Cardiac muscle cell (in vitro differentiated cells and primary cell): ENCODE measurements at regions not wholly inside any gene's neighbourhood (a gene's known extent, or its start where the extent isn't known, plus 50 kb on each side); places are given as distances from the start of the nearest gene placed in this dataset.

Experiments
- DNase-seq, 2 donors: peaks; one replicate each; pipeline versions ENCODE4 v3.0.0 to v3.0.0-alpha.2; 2010 to 2017; ENCODE audit warnings: low read depth in 1 of 2, low spot score in 1 of 2
- H3K27ac ChIP-seq: fragments of 200-600 bp; sonication (generic); 2 replicates; pipeline ENCODE4 v1.5.1; 2016
- H3K27me3 ChIP-seq: fragments of 200-600 bp; sonication (generic); 2 replicates; pipeline ENCODE4 v1.6.0; 2016; ENCODE audit warnings: control low read depth
- H3K36me3 ChIP-seq: fragments of 200-600 bp; sonication (generic); 2 replicates; pipeline ENCODE4 v1.5.1; 2016; ENCODE audit warnings: control low read depth
- H3K4me1 ChIP-seq: fragments of 200-600 bp; sonication (generic); 2 replicates; pipeline ENCODE4 v1.8.1; 2017; ENCODE audit warnings: low read depth, mild to moderate bottlenecking, mixed run types
- H3K4me3 ChIP-seq: fragments of 200-600 bp; sonication (generic); 2 replicates; pipeline ENCODE4 v1.5.1; 2016; ENCODE audit warnings: mild to moderate bottlenecking
- H3K9me3 ChIP-seq: fragments of 200-600 bp; sonication (generic); 2 replicates; pipeline ENCODE4 v1.5.1; 2017; ENCODE audit warnings: low read depth, mild to moderate bottlenecking, control low read depth
- TF ChIP-seq, protein P1 (sequence below): IDR thresholded peaks from 2 replicates; pipeline ENCODE4 v1.5.1; 2012; ENCODE audit warnings: low read depth, mild to moderate bottlenecking, low read length

GRCh38 chr12:78721906-78722305 lies 142.7 kb upstream of the SYT1 start:
- DNase-seq, result no peak
- TF ChIP-seq, protein P1, sequence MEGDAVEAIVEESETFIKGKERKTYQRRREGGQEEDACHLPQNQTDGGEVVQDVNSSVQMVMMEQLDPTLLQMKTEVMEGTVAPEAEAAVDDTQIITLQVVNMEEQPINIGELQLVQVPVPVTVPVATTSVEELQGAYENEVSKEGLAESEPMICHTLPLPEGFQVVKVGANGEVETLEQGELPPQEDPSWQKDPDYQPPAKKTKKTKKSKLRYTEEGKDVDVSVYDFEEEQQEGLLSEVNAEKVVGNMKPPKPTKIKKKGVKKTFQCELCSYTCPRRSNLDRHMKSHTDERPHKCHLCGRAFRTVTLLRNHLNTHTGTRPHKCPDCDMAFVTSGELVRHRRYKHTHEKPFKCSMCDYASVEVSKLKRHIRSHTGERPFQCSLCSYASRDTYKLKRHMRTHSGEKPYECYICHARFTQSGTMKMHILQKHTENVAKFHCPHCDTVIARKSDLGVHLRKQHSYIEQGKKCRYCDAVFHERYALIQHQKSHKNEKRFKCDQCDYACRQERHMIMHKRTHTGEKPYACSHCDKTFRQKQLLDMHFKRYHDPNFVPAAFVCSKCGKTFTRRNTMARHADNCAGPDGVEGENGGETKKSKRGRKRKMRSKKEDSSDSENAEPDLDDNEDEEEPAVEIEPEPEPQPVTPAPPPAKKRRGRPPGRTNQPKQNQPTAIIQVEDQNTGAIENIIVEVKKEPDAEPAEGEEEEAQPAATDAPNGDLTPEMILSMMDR, result no peak
- no peaks in the 10 kb centered on the region for H3K27me3 ChIP-seq
- no peaks in the 10 kb centered on the region for H3K36me3 ChIP-seq
- H3K27ac ChIP-seq, result no peak overlapping the region
- no peak overlapping the region for H3K4me3 ChIP-seq
- H3K4me1 ChIP-seq, result no peaks in the 10 kb centered on the region
- no peaks in the 10 kb centered on the region for H3K9me3 ChIP-seq

DNA sequence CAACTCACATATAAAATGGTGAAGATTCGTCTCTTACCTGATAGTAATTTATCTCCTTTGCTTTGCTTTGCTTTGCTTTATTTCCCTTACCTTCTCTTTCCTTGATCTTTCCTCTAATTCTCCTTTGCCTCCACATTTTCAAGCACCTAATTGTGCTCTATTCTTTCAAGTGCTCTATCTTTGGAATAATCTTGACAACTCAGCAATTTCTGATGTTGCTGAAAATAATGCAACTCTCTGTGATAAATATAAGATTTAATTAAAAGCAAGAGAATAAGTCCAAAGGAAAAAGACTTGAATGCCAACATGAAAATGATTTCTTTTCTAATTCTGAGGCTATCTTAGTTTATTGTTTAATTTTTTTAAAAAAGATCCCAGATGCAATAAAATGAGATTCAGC lies 139.5 kb upstream of the SYT1 start:
- Histone ChIP-seq H3K4me1 (no peaks in the 10 kb centered on the region), H3K27ac (no peak overlapping the region), H3K9me3 (no peaks in the 10 kb centered on the region), H3K4me3 (no peak overlapping the region), H3K36me3 (no peaks in the 10 kb centered on the region), H3K27me3 (no peaks in the 10 kb centered on the region)
- DNase-seq, result no peak
- TF ChIP-seq, protein P1, result no peak

GRCh38 chr12:78725951-78726580 lies 138.5 kb upstream of the SYT1 start:
- H3K4me1 ChIP-seq, result no peaks in the 10 kb centered on the region
- no peaks in the 10 kb centered on the region for H3K36me3 ChIP-seq
- no peak for DNase-seq
- TF ChIP-seq, protein P1, result no peak
- H3K27ac ChIP-seq, result no peak overlapping the region
- H3K4me3 ChIP-seq, result no peak overlapping the region
- no peaks in the 10 kb centered on the region for H3K27me3 ChIP-seq
- H3K9me3 ChIP-seq, result no peaks in the 10 kb centered on the region

GRCh38 chr12:78726854-78727253 lies 137.7 kb upstream of the SYT1 start:
- TF ChIP-seq, protein P1, result no peak
- DNase-seq, result no peak
- H3K9me3 ChIP-seq, result no peaks in the 10 kb centered on the region
- H3K4me3 ChIP-seq, result no peak overlapping the region
- H3K36me3 ChIP-seq, result no peaks in the 10 kb centered on the region
- no peak overlapping the region for H3K27ac ChIP-seq
- no peaks in the 10 kb centered on the region for H3K4me1 ChIP-seq
- H3K27me3 ChIP-seq, result no peaks in the 10 kb centered on the region

DNA sequence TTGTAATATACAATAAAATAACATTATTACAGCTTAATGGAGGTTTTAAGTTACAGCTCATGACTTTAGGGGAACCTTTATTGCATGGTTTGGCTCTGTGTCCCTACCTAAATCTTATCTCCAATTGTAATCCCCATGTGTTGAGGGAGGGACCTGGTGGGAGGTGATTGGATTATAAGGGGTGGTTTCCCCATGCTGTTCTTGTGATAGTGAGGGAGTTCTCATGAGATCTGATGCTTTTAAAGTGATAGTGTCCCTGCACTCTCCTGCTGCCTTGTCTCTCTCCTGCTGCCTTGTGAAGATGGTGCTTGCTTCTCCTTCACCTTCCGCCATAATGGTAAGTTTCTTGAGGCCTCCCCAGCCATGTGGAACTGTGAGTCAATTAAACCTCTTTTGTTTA lies 132.1 kb upstream of the SYT1 start:
- H3K4me1 ChIP-seq, result no peaks in the 10 kb centered on the region
- no peaks in the 10 kb centered on the region for H3K27me3 ChIP-seq
- H3K9me3 ChIP-seq, result no peaks in the 10 kb centered on the region
- no peak overlapping the region for H3K27ac ChIP-seq
- TF ChIP-seq, protein P1, result no peak
- no peaks in the 10 kb centered on the region for H3K36me3 ChIP-seq
- no peak for DNase-seq
- H3K4me3 ChIP-seq, result no peak overlapping the region

DNA sequence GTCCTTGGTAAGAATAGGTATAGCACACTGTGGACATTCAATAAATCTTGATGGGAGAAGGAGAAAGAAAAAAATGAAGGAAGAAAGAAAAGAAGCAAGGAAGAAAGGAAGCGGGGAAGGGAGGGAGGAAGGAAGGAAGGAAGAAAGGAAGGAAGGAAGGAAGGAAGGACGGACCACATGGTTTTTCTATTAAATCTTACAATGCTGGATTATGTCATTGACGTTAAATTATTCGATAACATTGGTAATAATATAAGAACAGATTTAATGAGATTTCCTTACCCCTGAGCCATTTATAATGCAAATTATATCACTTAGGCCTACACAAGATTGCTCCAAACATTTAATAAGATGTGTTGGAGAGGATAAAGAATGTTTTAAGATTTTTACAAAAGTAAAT lies 124.9 kb upstream of the SYT1 start:
- Histone ChIP-seq H3K27me3 (peaks cover 3% of the 10 kb centered on the region), H3K36me3 (no peaks in the 10 kb centered on the region), H3K27ac (no peak overlapping the region), H3K4me3 (no peak overlapping the region), H3K9me3 (no peaks in the 10 kb centered on the region), H3K4me1 (no peaks in the 10 kb centered on the region)
- TF ChIP-seq, protein P1, result no peak
- no peak for DNase-seq
